Renal pelvis (tissue), 1 donor: ENCODE measurements at regions not wholly inside any gene's neighbourhood (a gene's known extent, or its start where the extent isn't known, plus 50 kb on each side); places are given as distances from the start of the nearest gene placed in this dataset.

Experiments
- DNase-seq: peaks from one replicate; pipeline ENCODE4 v3.0.0-alpha.2; 2013

DNA sequence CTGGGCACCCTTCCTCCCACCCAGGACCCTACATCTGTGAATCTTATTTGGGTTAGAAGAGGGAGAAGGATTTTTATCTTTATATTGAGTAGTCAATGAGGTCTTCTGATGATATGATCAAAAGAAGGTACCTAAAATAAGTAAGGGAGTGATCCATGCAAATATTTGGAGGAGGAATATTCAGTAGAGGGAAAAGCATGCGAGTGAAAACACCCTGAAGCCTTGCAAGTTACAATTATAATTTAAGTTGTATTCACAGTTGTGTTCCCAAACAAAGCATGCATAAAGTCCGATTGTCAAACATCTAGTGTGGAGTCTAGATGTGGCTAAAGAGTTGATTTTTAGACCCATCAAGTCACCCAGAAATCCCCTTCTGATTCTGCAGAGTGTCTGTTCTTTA lies 530.2 kb upstream of the ZEB2 start:
- no peak for DNase-seq

DNA sequence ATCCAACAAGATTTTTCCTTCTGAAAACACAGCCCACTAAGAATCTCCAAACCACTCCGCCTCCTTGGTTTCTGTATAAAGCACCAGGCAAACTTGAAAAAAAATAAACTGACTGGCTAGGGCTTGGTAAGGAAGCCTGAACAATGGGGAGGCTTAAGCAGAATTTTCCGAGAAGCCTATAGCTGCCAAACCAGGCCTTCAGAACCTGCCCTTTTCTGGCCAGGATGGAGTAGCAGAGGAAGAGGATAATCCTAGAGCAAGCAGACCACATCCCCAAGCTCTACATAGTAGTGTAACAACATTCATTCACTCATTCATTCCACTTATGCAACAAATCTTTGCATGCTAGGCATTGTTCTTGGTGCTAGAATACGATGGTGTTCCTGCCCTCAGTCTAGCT lies 529.6 kb upstream of the ZEB2 start:
- DNase-seq, result no peak

DNA sequence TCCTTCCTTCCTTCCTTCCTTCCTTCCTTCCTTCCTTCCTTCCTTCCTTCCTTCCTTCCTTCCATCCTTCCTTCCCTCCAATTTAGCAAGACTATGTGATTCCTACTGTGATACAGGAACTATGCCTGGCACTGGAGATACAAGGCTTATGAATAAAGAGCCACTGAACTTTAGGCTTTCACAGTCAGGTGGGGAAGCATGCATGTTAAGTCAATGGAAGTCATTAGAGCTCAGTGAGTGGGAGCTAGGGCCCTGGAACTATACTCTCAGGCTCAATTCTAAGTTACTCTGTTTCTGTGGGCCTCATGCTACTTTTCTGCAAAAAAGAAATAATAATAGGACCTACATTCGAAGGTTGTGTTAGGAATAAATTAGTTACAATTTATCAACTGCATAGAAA lies 527.6 kb upstream of the ZEB2 start:
- no peak for DNase-seq

- DNase-seq, result no peak
Observed at GRCh38 chr2:145044491-145044890, 524.6 kb upstream of the ZEB2 start.

- no peak for DNase-seq
Observed at GRCh38 chr2:145043399-145043834, 523.5 kb upstream of the ZEB2 start.

DNA sequence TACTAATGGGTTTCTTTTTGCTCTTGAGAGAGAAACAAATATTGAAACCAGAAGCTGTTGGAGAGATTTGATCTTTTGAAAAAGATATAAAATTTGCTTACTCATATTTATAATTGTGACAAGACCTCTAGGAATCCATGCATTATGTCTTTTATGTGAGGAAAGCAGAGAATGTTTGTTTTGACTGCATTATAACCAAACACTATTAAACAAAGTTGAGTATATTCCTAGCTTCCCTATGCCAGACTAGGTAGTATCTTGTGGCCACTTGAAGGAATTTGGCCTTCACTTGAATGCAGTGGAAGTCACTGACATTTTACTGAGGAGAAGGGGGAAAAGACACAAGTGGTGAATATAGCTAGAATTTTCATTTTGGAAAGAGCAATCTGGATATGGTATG lies 521.8 kb upstream of the ZEB2 start:
- DNase-seq, result no peak

DNA sequence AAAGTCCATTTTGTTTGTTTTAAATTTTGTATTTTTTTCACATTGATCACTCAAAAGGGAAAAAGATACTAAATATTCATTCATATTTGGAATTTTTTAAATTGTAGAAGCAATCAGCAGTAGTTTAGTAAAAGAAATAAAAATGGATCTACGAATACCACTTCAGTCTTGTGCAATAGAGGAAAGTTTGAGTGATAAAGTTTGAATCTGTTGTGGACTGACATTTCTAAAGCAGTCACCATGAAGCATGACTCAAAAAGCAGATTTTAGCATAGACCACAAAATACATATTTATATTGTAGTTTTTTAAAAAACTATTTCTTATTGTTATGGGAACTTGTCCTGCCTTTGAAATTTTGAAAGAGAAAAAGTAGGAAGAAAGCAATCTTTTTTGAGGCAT lies 520.5 kb upstream of the ZEB2 start:
- DNase-seq, result no peak

DNA sequence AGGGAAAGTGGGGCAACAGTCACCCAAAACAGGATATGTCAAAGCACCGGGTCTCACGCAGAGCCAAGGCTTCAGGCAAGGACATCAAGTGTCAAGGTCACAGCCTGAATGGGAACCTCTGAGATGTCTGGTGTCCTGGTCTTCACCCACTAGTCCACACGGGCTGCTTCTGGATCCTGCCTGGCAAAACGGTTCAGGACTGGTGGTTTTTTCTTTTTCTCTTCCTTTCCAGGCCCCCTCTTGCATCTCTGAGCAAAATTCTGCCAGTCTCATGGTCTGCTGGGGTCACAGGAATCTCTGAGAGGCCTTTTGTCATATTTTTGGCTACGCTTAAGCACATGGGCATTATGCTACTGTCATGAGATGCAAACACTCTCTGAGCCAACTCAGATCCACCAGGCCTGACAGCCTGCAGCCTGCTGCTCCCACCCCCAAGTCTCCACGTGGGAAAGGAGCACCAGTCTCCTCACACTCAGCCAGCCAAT lies 518.2 kb upstream of the ZEB2 start:
- no peak for DNase-seq

GRCh38 chr2:145036421-145037011 lies 516.6 kb upstream of the ZEB2 start:
- no peak for DNase-seq

DNA sequence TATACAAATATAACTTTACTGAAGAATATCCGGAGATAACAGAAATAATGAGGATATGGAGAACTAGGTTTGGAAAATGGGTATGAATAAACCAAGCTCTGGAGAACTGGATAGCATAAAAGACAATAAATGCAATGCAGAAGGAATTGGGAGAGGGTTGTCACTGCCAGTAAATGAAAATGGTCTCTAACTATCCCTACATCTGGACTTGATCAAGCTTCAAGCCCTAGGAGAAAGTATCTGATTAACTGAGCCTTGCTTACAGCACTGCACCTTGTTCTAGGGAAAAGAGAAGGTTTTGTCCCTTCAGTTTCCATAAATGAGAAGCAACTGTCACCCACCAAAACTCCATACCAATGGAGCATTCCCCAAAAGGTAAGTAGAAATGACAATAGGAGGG lies 514.6 kb upstream of the ZEB2 start:
- no peak for DNase-seq

- no peak for DNase-seq
Observed at GRCh38 chr2:145033438-145033837, 513.5 kb upstream of the ZEB2 start.

GRCh38 chr2:145032791-145033190 lies 512.9 kb upstream of the ZEB2 start:
- no peak for DNase-seq

GRCh38 chr2:145029873-145030272 lies 510.0 kb upstream of the ZEB2 start:
- no peak for DNase-seq

GRCh38 chr2:145029081-145029480 lies 509.2 kb upstream of the ZEB2 start:
- no peak for DNase-seq

GRCh38 chr2:145028101-145028920 lies 508.4 kb upstream of the ZEB2 start:
- no peak for DNase-seq

DNA sequence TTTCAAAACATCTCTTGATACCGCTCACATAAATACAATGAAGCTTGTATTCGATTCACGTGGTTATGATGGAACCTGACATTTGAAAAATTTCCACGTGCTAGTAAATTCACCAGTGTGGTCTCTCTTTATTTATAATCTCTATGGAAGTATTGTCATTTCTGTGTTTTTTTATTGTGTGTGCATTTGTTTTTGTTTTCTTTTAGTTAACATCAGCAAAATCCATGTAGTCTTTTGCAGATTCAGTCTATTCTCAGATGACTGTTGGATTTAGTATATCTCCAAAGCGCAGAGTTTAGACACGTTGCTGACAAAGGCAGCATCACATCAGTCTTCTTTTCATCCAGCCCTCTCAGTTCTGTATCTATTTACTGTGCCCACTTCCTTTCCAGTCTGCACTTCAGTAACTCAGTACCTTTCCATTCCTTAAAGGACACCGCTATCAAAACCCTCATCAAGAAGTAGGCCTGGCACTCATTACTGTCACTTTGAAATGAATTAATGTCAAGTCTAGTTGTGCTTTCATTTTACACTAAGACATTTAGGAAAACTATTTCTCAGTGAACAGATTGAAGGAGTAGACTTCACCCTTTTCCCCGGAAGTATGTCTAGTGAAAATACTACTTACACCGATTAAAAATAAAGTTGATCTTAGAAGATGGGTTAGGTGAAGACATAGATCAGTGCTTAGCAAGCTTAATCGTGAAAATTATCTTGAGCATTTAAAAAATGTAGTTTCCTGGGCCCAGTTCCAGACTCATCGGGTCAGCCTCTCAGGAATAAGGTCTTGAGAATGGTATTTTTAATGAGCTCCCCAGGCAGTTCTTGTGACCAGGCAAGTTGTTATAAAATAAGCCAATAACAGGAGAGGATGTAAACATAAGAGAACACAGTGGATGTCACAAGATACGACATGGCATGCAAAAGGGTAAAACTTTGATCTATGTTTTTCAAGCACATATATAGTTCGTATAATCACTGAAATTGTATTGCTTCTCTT lies 506.8 kb upstream of the ZEB2 start:
- no peak for DNase-seq

GRCh38 chr2:145025382-145025781 lies 505.5 kb upstream of the ZEB2 start:
- DNase-seq, result no peak

GRCh38 chr2:145023334-145023934 lies 503.5 kb upstream of the ZEB2 start:
- no peak for DNase-seq

DNA sequence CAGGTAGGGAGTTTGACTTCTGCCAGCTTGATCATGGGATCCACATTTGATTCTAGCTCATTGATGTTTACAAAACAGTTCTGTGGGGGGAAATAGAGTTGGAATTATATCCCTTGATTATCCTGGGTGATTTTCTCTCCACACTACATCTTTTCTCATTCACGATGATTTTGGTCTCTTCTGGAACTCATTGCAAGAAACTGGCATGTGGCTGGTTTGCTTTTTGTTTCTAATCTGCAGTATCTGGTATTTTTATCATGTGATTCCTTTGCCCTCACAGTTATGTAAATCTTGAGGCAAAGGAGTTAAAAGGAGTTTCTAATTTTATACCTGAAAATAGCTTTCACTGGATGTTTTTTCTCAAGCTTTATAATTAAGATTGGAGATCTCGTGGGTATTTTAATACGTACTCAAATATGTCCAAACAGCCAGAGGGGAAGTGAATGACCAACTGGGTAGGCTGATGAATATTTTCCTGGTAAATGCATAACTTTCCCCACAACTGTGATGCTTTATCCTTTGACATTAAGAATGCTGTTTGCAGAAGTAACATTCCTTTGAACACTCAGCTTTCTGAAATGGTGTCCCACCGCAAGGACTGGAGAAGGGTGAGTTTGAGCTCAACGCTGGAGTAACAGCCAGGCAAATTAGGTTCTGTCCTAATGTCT lies 502.9 kb upstream of the ZEB2 start:
- no peak for DNase-seq

GRCh38 chr2:145021962-145022665 lies 502.2 kb upstream of the ZEB2 start:
- no peak for DNase-seq

DNA sequence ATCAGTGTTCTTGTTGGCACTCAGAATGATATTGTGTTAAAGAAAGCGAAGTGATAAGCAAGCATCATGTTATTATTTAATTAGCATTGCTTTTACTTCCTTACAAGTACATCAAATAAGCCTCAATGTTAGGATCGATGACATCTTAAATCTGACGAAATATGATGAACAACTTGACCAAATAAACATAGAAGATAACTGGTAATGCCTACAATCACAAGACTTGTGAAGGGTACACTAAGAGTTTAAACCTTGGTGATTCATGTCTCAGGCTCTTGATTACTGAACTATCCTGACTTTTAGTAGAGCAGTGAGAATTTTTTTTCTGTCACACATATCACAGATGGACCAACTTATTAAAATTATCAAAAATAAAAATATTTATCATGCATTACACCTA lies 500.8 kb upstream of the ZEB2 start:
- no peak for DNase-seq
